Central memory CD8-positive, alpha-beta T cell (primary cell): ENCODE measurements at regions not wholly inside any gene's neighbourhood (a gene's known extent, or its start where the extent isn't known, plus 50 kb on each side); places are given as distances from the start of the nearest gene placed in this dataset.
A peak's percentile ranks its signal among the peaks of the same experiment; 100 is the strongest.

Source experiments
- ATAC-seq: fragments of 150-1000 bp; cut with Tn5 transposase; replicated peaks from 2 replicates; pipeline ENCODE4 v1.10.0; 2022; ENCODE audit warnings: mild to moderate bottlenecking, moderate FRiP score, moderate number of reproducible peaks; ENCODE audit not compliant: poor library complexity, severe bottlenecking; ENCODE audit errors: extremely low read depth
- DNase-seq, 2 donors: peaks; one replicate each; pipeline ENCODE4 v3.0.0; 2021; ENCODE audit warnings: low spot score in 2 of 2
- H3K27ac Mint-ChIP-seq: one replicate; pipeline ENCODE4 v1.8.0; 2022; ENCODE audit warnings: low read depth, mild to moderate bottlenecking, moderate library complexity, mixed read lengths
- H3K27me3 Mint-ChIP-seq: one replicate; pipeline ENCODE4 v1.8.0; 2022; ENCODE audit warnings: mixed read lengths
- H3K36me3 Mint-ChIP-seq: one replicate; pipeline ENCODE4 v1.8.0; 2022; ENCODE audit warnings: mild to moderate bottlenecking, moderate library complexity, mixed read lengths; ENCODE audit not compliant: insufficient read depth
- H3K4me1 Mint-ChIP-seq: one replicate; pipeline ENCODE4 v1.8.0; 2022; ENCODE audit warnings: mixed read lengths
- H3K4me3 Mint-ChIP-seq: one replicate; pipeline ENCODE4 v1.8.0; 2022; ENCODE audit warnings: mild to moderate bottlenecking, moderate library complexity, mixed read lengths
- H3K9me3 Mint-ChIP-seq: one replicate; pipeline ENCODE4 v1.8.0; 2022; ENCODE audit warnings: mixed read lengths

DNA sequence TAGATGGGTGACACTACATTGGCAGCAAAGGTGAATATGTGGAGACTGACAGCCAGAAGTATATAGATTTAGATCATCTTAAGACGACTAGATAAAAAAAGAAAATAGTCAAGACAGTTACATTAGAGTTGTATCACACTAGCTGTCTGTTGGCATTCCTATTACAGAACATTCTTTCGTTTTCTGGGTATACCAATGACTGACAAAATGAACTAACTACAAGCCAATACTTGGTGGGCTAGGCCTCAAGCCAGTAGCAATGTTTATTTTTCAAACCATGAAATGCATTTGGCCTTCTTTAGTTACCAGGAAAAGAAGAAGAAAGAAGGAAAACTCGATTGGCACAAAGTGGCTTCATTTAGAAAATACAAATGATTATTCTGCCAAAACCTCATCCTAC lies 944.9 kb upstream of the ZEB2 start:
- no peaks in the 10 kb centered on the region for H3K27me3 Mint-ChIP-seq
- H3K36me3 Mint-ChIP-seq, result no peaks in the 10 kb centered on the region
- ATAC-seq (no peak), DNase-seq (no peak)
- no peaks in the 10 kb centered on the region for H3K9me3 Mint-ChIP-seq
- no peak overlapping the region for H3K27ac Mint-ChIP-seq
- no peak overlapping the region for H3K4me3 Mint-ChIP-seq
- H3K4me1 Mint-ChIP-seq, result no peaks in the 10 kb centered on the region

DNA sequence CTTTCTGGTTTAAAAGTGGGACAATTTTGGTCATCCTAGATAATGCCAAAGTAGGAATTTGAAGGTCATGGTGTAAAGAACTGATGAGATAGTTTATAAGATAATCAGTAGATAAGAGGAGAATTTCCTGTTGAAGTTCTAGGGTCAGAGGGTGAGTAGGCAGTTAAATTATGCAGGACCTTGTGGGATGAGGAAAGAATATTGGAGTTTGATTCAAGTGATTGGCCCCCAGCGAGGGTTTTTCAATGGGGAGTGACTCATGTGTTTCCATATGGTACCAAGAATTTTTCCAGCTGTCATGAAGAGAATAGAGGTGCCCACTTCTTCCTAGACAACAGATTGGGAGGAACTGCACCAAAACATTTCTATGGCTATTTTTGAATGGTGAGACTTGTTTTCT lies 940.2 kb upstream of the ZEB2 start:
- DNase-seq (no peak), ATAC-seq (no peak)
- no peak overlapping the region for H3K4me3 Mint-ChIP-seq
- H3K9me3 Mint-ChIP-seq, result peaks cover 5% of the 10 kb centered on the region
- no peaks in the 10 kb centered on the region for H3K4me1 Mint-ChIP-seq
- peaks cover 14% of the 10 kb centered on the region for H3K27me3 Mint-ChIP-seq
- H3K36me3 Mint-ChIP-seq, result no peaks in the 10 kb centered on the region
- no peak overlapping the region for H3K27ac Mint-ChIP-seq

DNA sequence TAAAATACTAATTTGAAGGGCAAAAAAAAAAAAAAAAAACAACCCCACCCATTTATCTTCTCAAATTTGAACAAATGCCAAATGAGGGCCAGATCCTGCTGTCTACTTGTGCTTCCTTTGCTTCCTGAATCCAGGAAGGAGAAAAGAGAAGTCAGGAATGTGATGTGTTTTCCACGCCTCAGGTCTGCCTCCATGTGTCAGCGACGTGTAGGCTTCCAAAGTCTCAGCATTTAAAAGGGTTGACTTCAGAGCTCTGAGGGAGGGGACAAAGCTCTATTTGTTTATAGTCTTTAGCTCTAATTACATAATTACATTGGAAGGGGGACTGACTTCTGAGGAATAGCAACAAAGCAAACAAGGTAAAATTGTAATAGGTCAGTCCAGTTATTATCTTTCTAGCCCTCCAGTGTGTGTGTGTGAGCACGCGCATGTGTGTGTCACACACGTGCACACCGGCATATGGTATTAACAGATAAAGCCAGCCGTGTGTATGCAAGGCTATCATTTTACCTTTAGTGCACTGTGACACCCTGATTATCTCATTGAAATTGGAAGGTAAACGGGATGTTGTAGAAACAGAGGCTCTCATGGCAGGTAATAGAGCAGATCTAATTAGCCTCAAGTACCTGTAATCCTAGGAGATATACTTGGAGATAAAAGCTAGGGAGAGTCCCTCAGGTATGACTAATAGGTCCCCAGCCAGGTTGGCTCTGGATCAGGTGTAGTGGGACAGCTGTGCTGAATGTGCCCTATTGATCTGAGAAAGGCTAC lies 911.4 kb upstream of the ZEB2 start:
- H3K9me3 Mint-ChIP-seq, result no peaks in the 10 kb centered on the region
- no peak overlapping the region for H3K27ac Mint-ChIP-seq
- ATAC-seq (no peak), DNase-seq (no peak)
- H3K4me1 Mint-ChIP-seq, result no peaks in the 10 kb centered on the region
- H3K4me3 Mint-ChIP-seq, result no peak overlapping the region
- H3K27me3 Mint-ChIP-seq, result peaks cover 18% of the 10 kb centered on the region
- H3K36me3 Mint-ChIP-seq, result no peaks in the 10 kb centered on the region

DNA sequence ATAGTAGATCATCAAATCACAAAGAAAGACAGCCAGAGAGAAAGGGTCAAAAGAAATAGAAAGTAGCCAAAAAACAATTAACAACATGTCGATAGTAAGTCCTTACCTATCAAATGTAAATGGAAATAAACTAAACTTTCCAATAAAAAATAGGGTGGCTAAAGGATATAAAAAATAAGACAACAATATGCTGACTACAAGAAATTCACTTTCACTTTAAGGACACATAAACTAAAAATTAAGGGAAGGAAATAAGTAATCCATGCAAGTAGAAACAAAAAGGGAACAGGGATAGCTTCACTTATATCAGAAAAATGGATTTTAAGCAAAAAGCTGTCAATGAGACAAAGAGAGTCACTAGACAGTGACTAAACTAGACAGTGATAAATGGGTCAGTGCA lies 903.9 kb upstream of the ZEB2 start:
- Mint-ChIP-seq H3K4me1 (no peaks in the 10 kb centered on the region), H3K4me3 (no peak overlapping the region), H3K27me3 (peaks cover 61% of the 10 kb centered on the region), H3K9me3 (peaks cover 14% of the 10 kb centered on the region), H3K27ac (no peak overlapping the region), H3K36me3 (no peaks in the 10 kb centered on the region)
- DNase-seq, result no peak
- no peak for ATAC-seq

DNA sequence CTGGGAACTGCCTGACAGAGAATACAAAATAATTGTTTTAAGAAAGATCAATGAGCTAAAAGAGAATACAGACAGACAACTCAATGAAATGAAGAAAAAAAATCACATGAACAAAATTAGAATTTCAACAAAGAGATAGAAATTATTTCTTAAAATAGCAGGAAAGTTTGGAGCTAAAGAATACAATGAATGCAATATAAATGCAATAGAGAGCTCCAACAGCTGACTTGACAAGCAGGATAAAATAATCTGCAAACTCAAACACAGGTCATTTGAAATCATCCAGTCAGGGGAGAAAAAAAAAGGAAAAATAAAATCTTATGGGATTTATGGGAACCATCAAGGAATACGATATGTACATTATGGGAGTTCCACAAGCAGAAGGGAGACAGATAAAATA lies 902.7 kb upstream of the ZEB2 start:
- no peak for ATAC-seq
- Mint-ChIP-seq H3K27ac (no peak overlapping the region), H3K9me3 (peaks cover 14% of the 10 kb centered on the region), H3K27me3 (peaks cover 72% of the 10 kb centered on the region), H3K4me3 (no peak overlapping the region), H3K36me3 (no peaks in the 10 kb centered on the region), H3K4me1 (no peaks in the 10 kb centered on the region)
- DNase-seq, result no peak

DNA sequence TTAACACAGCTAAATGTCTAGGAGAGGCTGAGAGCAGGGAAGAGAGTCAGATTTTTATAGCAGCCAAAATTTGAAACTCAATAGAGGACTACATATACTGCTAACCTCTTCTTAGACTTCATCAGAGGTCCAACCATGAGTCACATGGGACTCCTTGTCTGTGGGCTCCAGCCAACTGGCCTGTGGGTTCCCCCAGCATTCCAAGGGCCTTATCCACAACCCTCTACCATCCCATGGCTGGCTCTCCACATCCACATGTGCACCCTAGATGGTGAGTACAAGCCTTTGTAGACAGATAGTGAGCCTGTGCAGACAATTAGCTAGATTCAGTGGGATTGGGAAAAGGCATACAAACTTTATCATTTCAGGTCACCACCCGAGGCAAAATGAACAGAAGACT lies 901.9 kb upstream of the ZEB2 start:
- DNase-seq, result no peak
- no peak overlapping the region for H3K27ac Mint-ChIP-seq

DNA sequence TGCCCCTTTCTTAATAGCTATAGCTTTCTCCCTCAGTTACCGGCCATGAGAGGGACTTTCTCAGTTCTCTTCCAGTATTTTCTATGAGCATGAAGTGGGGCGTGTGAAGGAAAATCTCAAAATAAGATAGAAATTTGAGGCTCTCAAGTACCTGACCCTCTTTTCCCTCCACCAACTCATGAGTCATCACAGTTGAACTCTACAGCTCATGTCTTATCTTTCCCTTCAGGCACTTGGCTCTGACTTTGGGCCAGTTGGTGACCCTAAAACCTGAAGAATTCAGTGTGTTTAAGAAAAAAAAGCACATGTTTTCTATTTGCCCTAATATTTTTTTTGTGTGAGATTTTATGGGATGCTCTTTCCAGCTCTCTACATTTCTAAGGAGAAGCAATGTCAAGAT lies 896.7 kb upstream of the ZEB2 start:
- Mint-ChIP-seq H3K4me3 (no peak overlapping the region), H3K27me3 (peaks cover 72% of the 10 kb centered on the region), H3K36me3 (no peaks in the 10 kb centered on the region), H3K4me1 (peaks cover 2% of the 10 kb centered on the region), H3K27ac (no peak overlapping the region), H3K9me3 (peaks cover 7% of the 10 kb centered on the region)
- no peak for ATAC-seq
- no peak for DNase-seq

More for the DNA sequence above, 901.9 kb upstream of the ZEB2 start:
- ATAC-seq, result no peak
- Mint-ChIP-seq H3K27me3 (peaks cover 74% of the 10 kb centered on the region), H3K4me1 (no peaks in the 10 kb centered on the region), H3K36me3 (no peaks in the 10 kb centered on the region), H3K4me3 (no peak overlapping the region), H3K9me3 (peaks cover 14% of the 10 kb centered on the region)

DNA sequence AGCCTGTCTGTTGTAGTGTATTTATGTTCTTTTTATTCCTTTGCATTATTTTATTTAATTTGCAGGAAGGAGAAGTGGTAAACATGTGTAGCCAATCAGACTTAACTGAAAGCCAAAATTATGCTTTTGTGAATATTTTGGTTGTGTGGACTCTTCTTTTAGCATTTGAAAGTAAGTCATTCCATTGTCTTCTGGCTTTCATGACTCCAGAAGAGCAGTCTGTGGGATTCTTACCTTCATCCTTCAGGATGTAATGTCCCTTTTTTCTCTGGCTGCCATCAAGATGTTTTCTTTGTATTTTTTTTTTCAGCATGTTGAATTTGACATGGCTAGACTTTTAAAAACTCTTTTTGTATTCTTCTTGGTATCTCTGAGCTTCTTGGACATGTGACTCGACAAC lies 895.2 kb upstream of the ZEB2 start:
- DNase-seq, result no peak
- peaks cover 73% of the 10 kb centered on the region for H3K27me3 Mint-ChIP-seq
- H3K4me1 Mint-ChIP-seq, result peaks cover 15% of the 10 kb centered on the region

DNA sequence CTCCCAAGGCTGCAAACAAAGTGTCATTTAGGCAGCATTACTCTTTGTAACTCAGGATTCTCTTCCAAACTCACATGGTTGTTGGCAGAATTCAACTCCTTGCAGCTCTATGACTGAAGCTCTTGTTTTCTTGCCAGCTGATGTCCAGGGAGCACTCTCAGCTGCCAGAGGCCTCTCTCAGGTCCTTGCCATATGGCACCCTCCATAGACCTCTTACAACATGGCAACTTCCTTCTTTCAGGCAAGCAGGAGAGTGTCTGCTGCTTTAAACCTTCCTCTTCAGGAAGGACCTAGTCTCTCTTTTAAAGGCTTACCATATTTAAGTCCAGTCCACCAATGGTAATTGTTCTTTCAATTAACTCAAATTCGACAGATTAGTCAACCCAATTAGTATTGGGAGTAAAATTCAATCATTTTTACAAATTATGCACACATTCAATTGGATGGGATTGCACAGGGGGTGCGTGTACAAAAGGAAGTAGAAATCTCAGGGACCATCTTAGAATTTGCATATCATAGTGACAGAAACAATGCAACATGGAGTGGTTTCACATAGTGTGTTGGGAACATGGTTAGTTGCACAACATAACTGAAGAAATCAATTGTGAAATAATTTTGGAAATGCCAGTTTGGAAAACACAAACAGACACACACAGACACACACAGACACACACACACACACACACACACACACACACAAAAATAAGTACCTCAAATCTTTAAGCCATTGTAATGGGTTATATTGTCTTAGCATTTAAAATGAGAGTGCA lies 893.5 kb upstream of the ZEB2 start:
- no peak overlapping the region for H3K4me3 Mint-ChIP-seq
- H3K27ac Mint-ChIP-seq, result no peak overlapping the region
- H3K9me3 Mint-ChIP-seq, result no peaks in the 10 kb centered on the region
- ATAC-seq, result no peak
- H3K27me3 Mint-ChIP-seq, result peaks cover 71% of the 10 kb centered on the region
- H3K4me1 Mint-ChIP-seq, result peaks cover 15% of the 10 kb centered on the region
- H3K36me3 Mint-ChIP-seq, result no peaks in the 10 kb centered on the region
- no peak for DNase-seq

More for the DNA sequence above, 895.2 kb upstream of the ZEB2 start:
- Mint-ChIP-seq H3K27ac (no peak overlapping the region), H3K9me3 (no peaks in the 10 kb centered on the region), H3K4me3 (no peak overlapping the region), H3K36me3 (no peaks in the 10 kb centered on the region)
- no peak for ATAC-seq

DNA sequence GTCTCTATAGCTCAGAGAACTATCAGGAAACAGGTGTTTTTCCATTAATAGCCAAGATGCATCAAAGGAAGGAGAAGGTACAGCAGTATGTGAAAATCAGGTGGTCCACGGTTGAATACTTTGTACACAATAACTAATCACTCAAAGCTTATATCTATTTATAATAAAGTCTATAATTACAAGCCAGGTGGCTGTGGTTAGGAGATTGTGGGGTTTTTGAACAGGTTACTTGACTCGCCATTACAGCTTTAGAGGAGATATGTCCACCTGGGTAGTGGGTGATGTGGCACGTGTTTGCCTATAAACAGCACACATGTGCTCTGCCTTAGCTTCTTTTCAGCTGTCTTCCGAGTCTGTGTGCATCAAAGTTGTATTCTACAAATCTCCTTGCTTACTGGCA lies 892.2 kb upstream of the ZEB2 start:
- no peaks in the 10 kb centered on the region for H3K36me3 Mint-ChIP-seq
- no peaks in the 10 kb centered on the region for H3K9me3 Mint-ChIP-seq
- no peak for ATAC-seq
- no peak for DNase-seq
- H3K4me3 Mint-ChIP-seq, result no peak overlapping the region
- peaks cover 76% of the 10 kb centered on the region for H3K27me3 Mint-ChIP-seq
- H3K4me1 Mint-ChIP-seq, result peaks cover 15% of the 10 kb centered on the region
- no peak overlapping the region for H3K27ac Mint-ChIP-seq

DNA sequence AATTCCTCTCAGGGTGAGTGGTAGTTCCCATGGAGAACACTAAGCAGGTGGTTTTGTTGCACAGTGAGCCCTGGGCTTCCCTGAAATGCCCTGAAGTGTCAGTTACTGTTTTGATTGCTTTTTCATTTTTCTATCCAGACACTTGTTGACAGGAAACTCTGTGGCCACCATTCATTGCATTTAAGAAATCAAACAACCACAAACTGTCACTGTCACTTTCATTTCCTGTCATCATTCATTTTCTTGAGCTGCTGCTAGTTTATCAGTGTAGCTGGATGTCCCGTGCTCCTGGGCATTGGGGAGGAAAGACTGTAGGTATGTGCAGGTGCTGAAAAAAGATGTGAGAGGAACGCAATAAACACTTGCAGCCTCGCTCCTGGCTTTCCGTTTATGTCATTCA lies 891.6 kb upstream of the ZEB2 start:
- H3K4me1 Mint-ChIP-seq, result peaks cover 15% of the 10 kb centered on the region
- H3K36me3 Mint-ChIP-seq, result no peaks in the 10 kb centered on the region
- peak; percentile 81 for ATAC-seq
- no peak overlapping the region for H3K4me3 Mint-ChIP-seq
- no peak for DNase-seq
- H3K27me3 Mint-ChIP-seq, result peaks cover 75% of the 10 kb centered on the region
- H3K9me3 Mint-ChIP-seq, result no peaks in the 10 kb centered on the region
- H3K27ac Mint-ChIP-seq, result peak overlapping the region; percentile 30

DNA sequence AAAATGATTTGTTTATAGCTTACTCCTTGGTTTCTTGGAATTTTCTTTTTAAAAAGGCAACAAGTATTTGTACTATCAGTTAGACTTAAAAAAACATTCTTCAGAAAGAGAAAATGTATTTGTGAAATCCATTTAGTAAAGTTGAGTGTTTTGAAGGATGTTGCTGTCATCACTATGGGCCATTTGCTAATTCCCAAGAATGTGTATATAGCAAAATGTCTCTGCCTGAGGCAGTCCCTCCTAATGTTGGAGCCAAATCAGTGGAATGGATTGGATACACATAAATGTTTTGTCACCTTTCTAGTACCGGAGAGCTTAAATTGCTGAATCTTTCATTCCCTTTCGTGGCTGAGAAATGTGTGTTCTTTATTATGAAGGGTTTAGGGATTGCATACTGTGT lies 890.2 kb upstream of the ZEB2 start:
- no peak overlapping the region for H3K27ac Mint-ChIP-seq
- ATAC-seq, result no peak
- peaks cover 60% of the 10 kb centered on the region for H3K27me3 Mint-ChIP-seq
- H3K9me3 Mint-ChIP-seq, result no peaks in the 10 kb centered on the region
- H3K36me3 Mint-ChIP-seq, result no peaks in the 10 kb centered on the region
- DNase-seq, result no peak
- H3K4me3 Mint-ChIP-seq, result no peak overlapping the region
- H3K4me1 Mint-ChIP-seq, result peaks cover 15% of the 10 kb centered on the region

DNA sequence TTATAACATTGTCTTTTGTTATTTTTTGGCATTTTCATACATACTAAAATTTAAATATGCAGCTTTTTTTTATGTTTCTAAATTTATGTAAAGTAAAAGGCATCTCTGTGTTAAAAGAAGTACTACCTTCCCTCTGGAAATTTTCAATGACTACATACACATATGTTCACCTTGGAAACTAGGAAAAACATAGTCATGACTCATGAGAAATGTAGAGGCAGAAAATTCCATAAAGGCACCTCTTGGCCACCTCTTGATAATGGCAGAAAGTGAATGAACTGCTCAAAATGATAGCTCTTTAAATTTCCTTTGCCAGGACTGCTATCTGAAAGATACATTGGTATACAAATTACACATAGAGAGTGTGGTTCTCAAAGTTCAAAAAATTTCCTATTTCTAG lies 889.1 kb upstream of the ZEB2 start:
- Mint-ChIP-seq H3K9me3 (no peaks in the 10 kb centered on the region), H3K4me1 (peaks cover 15% of the 10 kb centered on the region), H3K27ac (no peak overlapping the region), H3K4me3 (no peak overlapping the region), H3K36me3 (no peaks in the 10 kb centered on the region), H3K27me3 (peaks cover 54% of the 10 kb centered on the region)
- no peak for ATAC-seq
- no peak for DNase-seq
